ENCODE measurements at regions not wholly inside any gene's neighbourhood (a gene's known extent, or its start where the extent isn't known, plus 50 kb on each side); places are given as distances from the start of the nearest gene placed in this dataset.
"Not testable (repeated sequence)": the region's sequence is repeated elsewhere in the genome, so short reads cannot be mapped to it uniquely, and the experiment has no call there.

DNA sequence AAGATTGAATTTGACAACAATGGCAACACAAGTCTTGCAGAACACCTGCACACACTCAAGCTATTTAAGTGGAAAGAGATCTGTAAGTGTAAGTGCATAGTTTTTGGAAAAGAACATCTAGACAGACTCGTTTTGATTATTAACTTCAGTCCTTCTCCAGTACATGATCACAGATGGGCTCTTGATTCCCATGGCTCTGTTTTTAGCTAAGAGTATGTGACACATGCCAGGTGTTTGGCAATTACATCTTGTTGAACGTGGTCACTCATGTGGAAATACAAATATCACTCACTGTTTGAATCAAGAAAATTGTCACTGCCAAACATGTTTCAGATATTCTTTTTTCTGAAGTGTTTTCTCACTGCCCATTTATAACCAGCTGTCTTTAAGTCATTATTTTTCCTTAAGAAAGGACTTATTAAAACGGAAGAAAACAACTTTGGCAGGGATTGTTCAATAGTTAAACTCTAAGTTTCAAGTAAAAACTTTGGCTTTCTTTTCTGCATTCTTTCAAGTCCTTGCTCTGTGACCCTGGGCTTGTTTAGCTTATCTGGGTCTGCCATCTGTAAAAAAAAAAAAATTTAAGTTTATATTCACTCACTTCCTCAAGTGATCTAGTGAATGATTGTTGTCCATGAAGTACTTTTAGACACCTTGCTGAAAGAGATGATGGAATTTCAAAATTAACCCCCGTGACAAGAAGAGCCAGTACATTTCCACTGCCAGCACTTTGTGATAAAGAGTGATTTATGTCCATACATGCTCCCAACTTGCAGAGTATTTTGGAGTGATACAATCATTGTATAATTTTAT is 125.4 kb downstream of the ATXN3L start:
- H3K27ac ChIP-seq, result no peak overlapping the region
- TF ChIP-seq, protein P1, sequence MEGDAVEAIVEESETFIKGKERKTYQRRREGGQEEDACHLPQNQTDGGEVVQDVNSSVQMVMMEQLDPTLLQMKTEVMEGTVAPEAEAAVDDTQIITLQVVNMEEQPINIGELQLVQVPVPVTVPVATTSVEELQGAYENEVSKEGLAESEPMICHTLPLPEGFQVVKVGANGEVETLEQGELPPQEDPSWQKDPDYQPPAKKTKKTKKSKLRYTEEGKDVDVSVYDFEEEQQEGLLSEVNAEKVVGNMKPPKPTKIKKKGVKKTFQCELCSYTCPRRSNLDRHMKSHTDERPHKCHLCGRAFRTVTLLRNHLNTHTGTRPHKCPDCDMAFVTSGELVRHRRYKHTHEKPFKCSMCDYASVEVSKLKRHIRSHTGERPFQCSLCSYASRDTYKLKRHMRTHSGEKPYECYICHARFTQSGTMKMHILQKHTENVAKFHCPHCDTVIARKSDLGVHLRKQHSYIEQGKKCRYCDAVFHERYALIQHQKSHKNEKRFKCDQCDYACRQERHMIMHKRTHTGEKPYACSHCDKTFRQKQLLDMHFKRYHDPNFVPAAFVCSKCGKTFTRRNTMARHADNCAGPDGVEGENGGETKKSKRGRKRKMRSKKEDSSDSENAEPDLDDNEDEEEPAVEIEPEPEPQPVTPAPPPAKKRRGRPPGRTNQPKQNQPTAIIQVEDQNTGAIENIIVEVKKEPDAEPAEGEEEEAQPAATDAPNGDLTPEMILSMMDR (conservative IDR thresholded peaks at IDR 0.05; ENCODE audit: low read depth), result no peak
- ChIA-PET POLR2A (ENCODE audit: low non-redundant PET) (no interaction called here), CTCF (interaction anchor here (0.6 kb wide), 1 partner anchor 136 kb away, joined by 3 read pairs; no protein-coding TSS in a partner anchor)
- no peak for DNase-seq (ENCODE audit: low spot score)

DNA sequence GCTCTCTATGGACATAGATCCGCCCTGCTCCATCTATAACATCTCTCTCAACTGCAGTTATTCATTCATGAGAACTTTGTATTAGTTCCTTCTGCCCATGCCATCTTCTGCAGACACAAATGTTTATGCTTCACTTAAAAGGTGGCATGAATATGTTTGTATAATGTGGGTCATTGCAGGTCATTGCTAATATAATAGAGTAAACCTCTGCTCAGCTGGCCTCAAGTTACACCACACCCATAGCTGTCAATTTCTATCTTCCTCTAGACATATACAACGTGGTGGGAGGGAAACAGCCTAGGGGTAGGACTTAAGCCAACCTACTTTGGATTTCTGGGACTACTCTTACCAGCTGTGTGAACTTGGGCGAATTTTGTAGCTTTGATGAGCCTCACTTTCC is 129.8 kb downstream of the ATXN3L start:
- ChIA-PET CTCF (no interaction called here), POLR2A (ENCODE audit: low non-redundant PET) (no interaction called here)
- TF ChIP-seq, protein P1 (conservative IDR thresholded peaks at IDR 0.05; ENCODE audit: low read depth), result no peak
- H3K27ac ChIP-seq, result no peak overlapping the region
- DNase-seq (ENCODE audit: low spot score), result no peak

DNA sequence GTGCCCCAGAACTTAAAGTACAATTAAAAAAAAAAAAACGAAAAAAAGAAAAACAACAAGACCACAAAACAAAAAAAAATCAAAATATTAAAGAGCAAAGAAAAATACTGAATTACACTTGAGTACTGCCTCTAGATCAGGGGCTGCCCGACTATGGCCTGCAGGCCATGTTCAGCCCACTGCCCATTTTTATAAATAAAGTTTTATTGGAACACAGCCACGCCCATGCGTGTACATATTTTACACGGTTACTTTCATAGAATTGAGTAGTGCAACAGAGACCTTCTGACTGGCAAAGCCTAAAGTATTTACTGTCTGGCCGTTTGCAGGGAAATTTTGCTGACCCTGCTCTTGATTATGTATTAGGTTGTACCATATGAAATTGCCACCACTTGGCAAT is 130.5 kb downstream of the ATXN3L start:
- ChIA-PET POLR2A (ENCODE audit: low non-redundant PET) (no interaction called here), CTCF (no interaction called here)
- TF ChIP-seq, protein P1 (conservative IDR thresholded peaks at IDR 0.05; ENCODE audit: low read depth), result no peak

DNA sequence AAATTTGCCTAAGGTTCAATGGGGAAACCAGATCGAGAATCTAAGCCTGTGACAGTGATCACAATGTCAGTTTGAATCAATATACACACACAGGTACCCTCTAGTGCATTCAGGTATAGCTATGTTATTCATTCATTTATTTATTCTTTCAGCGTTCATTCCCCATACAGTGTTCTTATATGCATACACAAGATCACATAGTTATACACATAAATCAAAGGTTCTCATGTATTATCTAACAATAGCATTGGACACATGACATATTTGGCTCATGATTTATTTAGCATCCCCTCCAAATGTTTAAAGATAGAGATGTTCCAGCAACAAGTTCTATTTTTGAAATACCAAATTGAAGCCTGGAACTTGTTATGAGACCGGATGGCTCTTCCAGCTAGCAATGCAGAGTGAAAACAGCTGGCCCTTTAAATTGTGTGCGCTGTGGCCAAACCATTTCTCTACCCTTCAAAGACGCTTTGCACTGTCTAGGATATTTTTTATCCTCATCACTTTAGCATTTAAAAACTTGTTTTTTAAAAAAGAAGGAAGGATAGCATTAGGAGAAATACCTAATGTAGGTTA is 131.0 kb downstream of the ATXN3L start:
- no peak overlapping the region for H3K27ac ChIP-seq
- DNase-seq (ENCODE audit: low spot score), result no peak
- TF ChIP-seq, protein P1 (conservative IDR thresholded peaks at IDR 0.05; ENCODE audit: low read depth), result no peak
- ChIA-PET CTCF (no interaction called here), POLR2A (ENCODE audit: low non-redundant PET) (no interaction called here)

More for the DNA sequence above, 130.5 kb downstream of the ATXN3L start:
- no peak for DNase-seq (ENCODE audit: low spot score)
- H3K27ac ChIP-seq, result no peak overlapping the region

DNA sequence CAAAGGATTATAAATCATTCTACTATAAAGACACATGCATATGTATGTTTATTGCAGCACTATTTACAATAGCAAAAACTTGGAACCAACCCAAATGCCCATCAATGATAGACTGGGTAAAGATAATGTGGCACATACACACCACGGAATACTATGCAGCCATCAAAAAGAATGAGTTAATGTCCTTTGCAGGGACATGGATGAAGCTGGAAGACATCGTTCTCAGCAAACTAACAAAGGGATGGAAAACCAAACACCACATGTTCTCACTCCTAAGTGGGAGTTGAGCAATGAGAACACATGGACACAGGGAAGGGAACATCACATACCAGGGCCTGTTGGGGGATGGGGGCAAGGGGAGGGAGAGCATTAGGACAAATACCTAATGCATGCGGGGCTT is 133.2 kb downstream of the ATXN3L start:
- CTCF ChIA-PET; DNase-seq (ENCODE audit: low spot score); POLR2A ChIA-PET (ENCODE audit: low non-redundant PET); H3K27ac ChIP-seq: not testable (repeated sequence)

DNA sequence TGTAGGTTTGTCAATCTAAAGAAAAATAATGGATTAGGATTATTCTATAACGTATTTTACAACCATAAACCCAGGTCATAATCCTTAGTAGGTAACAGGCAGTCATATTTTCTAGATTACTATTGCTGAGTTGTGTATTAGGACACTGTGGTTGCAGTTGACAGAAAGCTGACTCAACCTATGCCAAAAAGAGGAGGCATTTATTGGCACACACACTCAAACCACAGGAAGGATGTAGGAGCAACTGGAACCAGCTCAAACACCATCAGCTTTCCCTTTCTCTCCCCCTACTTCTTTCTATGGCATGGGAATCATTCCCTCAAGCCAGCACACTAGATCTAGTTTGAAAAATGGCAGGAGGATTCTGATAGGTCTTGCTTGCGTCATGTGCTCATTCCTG is 136.4 kb upstream of the FAM9C start:
- peak overlapping the region; percentile 31; the same call in 1 of the 2 replicates for H3K27ac ChIP-seq
- DNase-seq (ENCODE audit: low spot score), result peak; percentile 26
- ChIA-PET CTCF (no interaction called here), POLR2A (ENCODE audit: low non-redundant PET) (no interaction called here)
- TF ChIP-seq, protein P1 (conservative IDR thresholded peaks at IDR 0.05; ENCODE audit: low read depth), result no peak

DNA sequence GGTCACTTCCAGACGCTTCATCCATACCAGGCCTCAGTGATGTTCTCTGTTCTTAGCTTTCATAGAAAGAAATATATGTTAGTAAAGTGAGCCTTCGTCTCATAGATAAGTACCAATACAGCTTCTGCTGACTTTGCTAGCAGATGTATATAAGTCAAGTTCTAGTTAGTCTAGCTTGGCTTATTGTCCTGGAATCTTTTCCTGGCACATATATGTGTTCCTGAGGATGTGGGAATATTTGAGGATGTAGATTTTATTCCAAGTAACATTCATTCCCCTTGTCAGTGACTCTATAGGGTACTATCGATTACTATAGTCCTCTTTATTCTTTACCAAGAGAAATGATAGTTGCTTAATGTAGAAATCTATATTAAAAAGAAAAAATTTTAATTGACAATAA is 135.2 kb upstream of the FAM9C start:
- TF ChIP-seq, protein P1 (conservative IDR thresholded peaks at IDR 0.05; ENCODE audit: low read depth), result no peak
- CTCF ChIA-PET, result no interaction called here
- H3K27ac ChIP-seq, result no peak overlapping the region
- DNase-seq (ENCODE audit: low spot score), result no peak
- POLR2A ChIA-PET (ENCODE audit: low non-redundant PET), result no interaction called here
